WI38 (cell line): ENCODE measurements at regions not wholly inside any gene's neighbourhood (a gene's known extent, or its start where the extent isn't known, plus 50 kb on each side); places are given as distances from the start of the nearest gene placed in this dataset.

Source experiments
- H3K4me3 ChIP-seq: 2 replicates; pipeline ENCODE4 v1.5.1; 2011; ENCODE audit warnings: low read depth, mild to moderate bottlenecking, control low read depth, low read length
- CTCF ChIP-seq: IDR thresholded peaks from 2 replicates; pipeline ENCODE4 v1.5.1; 2012; ENCODE audit warnings: low read depth, mild to moderate bottlenecking, control low read depth, low read length

DNA sequence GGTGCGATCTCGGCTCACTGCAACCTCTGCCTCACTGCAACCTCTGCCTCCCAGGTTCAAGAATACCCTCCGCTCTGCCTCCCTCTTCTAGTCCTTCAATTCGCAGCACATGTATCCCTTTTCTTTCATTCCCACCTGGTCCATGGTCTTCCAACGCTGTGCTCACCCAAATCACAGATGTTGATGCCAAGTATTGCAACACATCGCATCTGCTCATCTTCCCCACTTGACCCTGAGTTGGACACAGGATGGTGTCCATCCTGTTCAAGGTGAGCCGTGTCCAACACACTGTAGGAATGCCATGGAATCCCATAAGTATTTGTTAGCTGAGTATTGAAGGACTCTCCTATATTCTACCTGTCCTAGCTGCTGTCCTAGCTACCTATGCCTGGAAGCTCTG is 50.6 kb upstream of the ETV6 start:
- no peak for TF ChIP-seq CTCF
- no peak overlapping the region for H3K4me3 ChIP-seq
